CD4-positive, alpha-beta T cell (primary cell): ENCODE measurements at regions not wholly inside any gene's neighbourhood (a gene's known extent, or its start where the extent isn't known, plus 50 kb on each side); places are given as distances from the start of the nearest gene placed in this dataset.

Experiments
- ATAC-seq: fragments of 200-7000 bp; cut with Tn5 transposase; one replicate; pipeline ENCODE4 v1.10.0; 2022; ENCODE audit warnings: mild to moderate bottlenecking; ENCODE audit not compliant: poor library complexity
- CTCF ChIA-PET: fragments of 350-600 bp; sonication (Branson Sonifier 250); formaldehyde crosslinking; loops from one replicate; lab custom pipeline; 2021; ENCODE audit warnings: antibody characterized with exemption, inconsistent platforms; lab: Charles Lee
- POLR2A ChIA-PET: fragments of 350-600 bp; sonication (Branson Sonifier 250); formaldehyde crosslinking; loops from one replicate; lab custom pipeline; 2021; ENCODE audit warnings: antibody characterized with exemption, inconsistent platforms; lab: Charles Lee
- DNase-seq, 14 experiments: peaks; one replicate each; pipeline ENCODE4 v3.0.0-alpha.2; 2013 to 2020; ENCODE audit warnings: mixed read lengths in 2 of 14
- H3K27ac ChIP-seq, 2 donors: one replicate each; pipeline versions ENCODE4 v1.5.1 to v1.7.0; 2013; ENCODE audit warnings: low read length in 2 of 2, low read depth in 1 of 2, mild to moderate bottlenecking in 1 of 2
- H3K27me3 ChIP-seq, 2 experiments: 1 replicate in 1 of 2; 2 replicates in 1 of 2; pipeline versions ENCODE4 v1.6.1 to v1.7.0; 2013; ENCODE audit warnings: low read length in 2 of 2, control low read depth in 1 of 2, mild to moderate bottlenecking in 1 of 2, moderate library complexity in 1 of 2; ENCODE audit not compliant: insufficient read depth in 2 of 2, control insufficient read depth in 1 of 2
- H3K36me3 ChIP-seq: one replicate; pipeline ENCODE4 v1.6.1; 2013; ENCODE audit warnings: low read length, control low read depth; ENCODE audit not compliant: insufficient read depth
- H3K4me1 ChIP-seq: one replicate; pipeline ENCODE4 v1.6.1; 2013; ENCODE audit warnings: low read length, control low read depth; ENCODE audit not compliant: insufficient read depth
- H3K4me3 ChIP-seq: one replicate; pipeline ENCODE4 v1.5.1; 2013; ENCODE audit warnings: mild to moderate bottlenecking, low read length, moderate library complexity
- H3K9me3 ChIP-seq, 2 experiments: 1 replicate in 1 of 2; 2 replicates in 1 of 2; pipeline versions ENCODE4 v1.6.1 to v1.7.0; 2013; ENCODE audit warnings: low read length in 2 of 2, mild to moderate bottlenecking in 2 of 2, control low read depth in 1 of 2, moderate library complexity in 1 of 2; ENCODE audit not compliant: control insufficient read depth in 1 of 2, insufficient read depth in 1 of 2
- H3K27ac Mint-ChIP-seq: one replicate; pipeline ENCODE4 v1.8.0; 2020; ENCODE audit warnings: mixed read lengths
- H3K27me3 Mint-ChIP-seq: one replicate; pipeline ENCODE4 v1.8.0; 2021; ENCODE audit warnings: mixed read lengths
- H3K36me3 Mint-ChIP-seq: one replicate; pipeline ENCODE4 v1.8.0; 2021; ENCODE audit warnings: low read depth, mixed read lengths
- H3K4me1 Mint-ChIP-seq: one replicate; pipeline ENCODE4 v1.8.0; 2021; ENCODE audit warnings: low read depth, mixed read lengths
- H3K4me3 Mint-ChIP-seq: one replicate; pipeline ENCODE4 v1.8.0; 2020; ENCODE audit warnings: mild to moderate bottlenecking, mixed read lengths
- H3K9me3 Mint-ChIP-seq: one replicate; pipeline ENCODE4 v1.8.0; 2020; ENCODE audit warnings: mixed read lengths
- CTCF ChIP-seq: fragments of 200-600 bp; IDR thresholded peaks from one replicate; pipeline ENCODE4 v1.8.0; 2022; ENCODE audit warnings: antibody characterized with exemption, mild to moderate bottlenecking
- intact Hi-C, 2 experiments: fragments of 100-400 bp; cut with DNase I in 1 of 2; cut with micrococcal nuclease in 1 of 2; formaldehyde crosslinking; loops; one replicate each; pipeline versions ENCODE4 v1.15.1 to v1.9.0; 2023 to 2025; cut with DNase I, micrococcal nuclease

- no peaks in the 10 kb centered on the region for H3K36me3 ChIP-seq
Observed at GRCh38 chr2:12087175-12087574, 340.7 kb downstream of the LPIN1 start.

DNA sequence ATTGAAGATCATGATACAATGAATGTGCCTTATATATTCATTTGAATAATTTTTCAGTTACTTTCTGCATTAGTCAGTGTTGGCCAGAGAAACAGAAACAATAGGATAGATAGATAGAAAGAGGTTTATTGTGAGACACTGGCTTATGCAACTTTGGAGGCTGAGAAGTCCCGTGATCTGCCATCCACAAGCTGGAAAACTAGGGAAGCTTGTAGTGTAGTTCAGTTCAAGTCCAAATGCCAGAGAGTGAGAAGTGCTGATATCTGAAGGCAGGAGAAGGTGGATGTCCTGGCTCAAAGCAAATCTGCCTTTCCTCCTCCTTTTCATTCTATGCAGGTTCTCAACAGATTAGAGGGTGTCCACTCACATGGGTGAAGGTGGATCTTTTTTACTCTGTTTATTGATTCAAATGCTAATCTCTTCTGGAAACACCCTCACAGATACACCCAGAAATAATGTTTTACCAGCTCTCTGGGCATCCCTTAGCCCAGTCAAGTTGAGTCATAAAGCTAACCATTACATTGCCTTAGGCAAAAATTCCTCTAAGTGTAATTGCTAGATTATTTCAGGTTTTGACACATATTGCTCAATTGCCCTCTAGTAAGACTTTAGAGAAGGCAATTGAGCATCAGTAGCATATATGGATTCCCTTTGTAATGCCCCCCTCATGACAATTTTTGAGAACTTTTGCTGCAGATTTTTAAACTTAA is 341.4 kb downstream of the LPIN1 start:
- Histone ChIP-seq H3K27ac (no peak overlapping the region), H3K36me3 (no peaks in the 10 kb centered on the region), H3K4me3 (no peak overlapping the region), H3K4me1 (peaks cover 2% of the 10 kb centered on the region), H3K27me3 (no peaks in the 10 kb centered on the region), H3K9me3 (no peaks in the 10 kb centered on the region)
- ATAC-seq (no peak), DNase-seq (no peak)
- H3K4me3 Mint-ChIP-seq = no peak overlapping the region
- H3K4me1 Mint-ChIP-seq = peaks cover 9% of the 10 kb centered on the region
- no peaks in the 10 kb centered on the region for H3K27me3 Mint-ChIP-seq
- H3K9me3 Mint-ChIP-seq = no peaks in the 10 kb centered on the region
- no peak for TF ChIP-seq CTCF
- POLR2A ChIA-PET = interaction anchor here (0.6 kb wide), 1 partner anchor 498 kb away, joined by 5 read pairs; no protein-coding TSS in a partner anchor
- CTCF ChIA-PET = no interaction called here
- H3K27ac Mint-ChIP-seq = no peak overlapping the region
- intact Hi-C loops = no loop called here
- no peaks in the 10 kb centered on the region for H3K36me3 Mint-ChIP-seq

More at GRCh38 chr2:12087175-12087574, 340.7 kb downstream of the LPIN1 start:
- H3K4me3 Mint-ChIP-seq = no peak overlapping the region
- CTCF ChIA-PET = no interaction called here
- no peak for DNase-seq
- H3K4me1 Mint-ChIP-seq = peaks cover 13% of the 10 kb centered on the region
- H3K4me1 ChIP-seq = peaks cover 8% of the 10 kb centered on the region
- POLR2A ChIA-PET = interaction anchor here (0.6 to 0.7 kb wide), 2 partner anchors 81 to 499 kb away, joined by 3 to 5 read pairs; no protein-coding TSS in a partner anchor
- TF ChIP-seq CTCF = no peak
- no peaks in the 10 kb centered on the region for H3K27me3 Mint-ChIP-seq
- H3K9me3 Mint-ChIP-seq = no peaks in the 10 kb centered on the region
- no peak for ATAC-seq
- no peaks in the 10 kb centered on the region for H3K36me3 Mint-ChIP-seq
- intact Hi-C loops = no loop called here
- no peaks in the 10 kb centered on the region for H3K9me3 ChIP-seq
- no peak overlapping the region for H3K27ac Mint-ChIP-seq
- no peak overlapping the region for H3K27ac ChIP-seq
- no peak overlapping the region for H3K4me3 ChIP-seq
- H3K27me3 ChIP-seq = no peaks in the 10 kb centered on the region

DNA sequence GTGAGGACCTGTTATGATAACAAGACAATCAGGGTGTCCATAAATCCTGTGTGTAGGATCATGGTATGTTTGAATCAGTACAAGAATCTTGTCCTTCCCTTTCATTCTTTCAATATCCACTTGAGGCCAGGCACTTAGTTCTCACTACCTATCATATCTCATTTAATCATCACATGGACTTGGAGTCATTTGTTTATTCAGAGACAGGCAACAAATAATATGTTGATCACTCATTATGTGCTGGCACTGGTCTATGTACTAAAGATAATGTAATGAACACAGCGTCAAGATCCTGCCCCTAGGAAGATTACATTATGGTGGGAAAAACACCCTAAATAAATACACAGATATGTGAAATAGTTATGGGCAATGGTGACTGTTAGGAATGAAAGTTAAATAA is 342.6 kb downstream of the LPIN1 start:
- ChIA-PET CTCF (no interaction called here), POLR2A (no interaction called here)
- Histone ChIP-seq H3K4me1 (no peaks in the 10 kb centered on the region), H3K27ac (no peak overlapping the region), H3K27me3 (no peaks in the 10 kb centered on the region), H3K4me3 (no peak overlapping the region), H3K9me3 (no peaks in the 10 kb centered on the region), H3K36me3 (no peaks in the 10 kb centered on the region)
- DNase-seq (no peak), ATAC-seq (no peak)
- intact Hi-C loops = no loop called here
- Mint-ChIP-seq H3K4me1 (peaks cover 4% of the 10 kb centered on the region), H3K9me3 (no peaks in the 10 kb centered on the region), H3K27me3 (no peaks in the 10 kb centered on the region), H3K4me3 (no peak overlapping the region), H3K27ac (no peak overlapping the region), H3K36me3 (no peaks in the 10 kb centered on the region)
- no peak for TF ChIP-seq CTCF
